RWPE2 (cell line): ENCODE measurements at regions not wholly inside any gene's neighbourhood (a gene's known extent, or its start where the extent isn't known, plus 50 kb on each side); places are given as distances from the start of the nearest gene placed in this dataset.

Experiments
- ATAC-seq: fragments of 200-7000 bp; cut with Tn5 transposase; 3 replicates; pipeline ENCODE4 v1.9.1; 2021; ENCODE audit warnings: low read depth
- DNase-seq: peaks from one replicate; pipeline ENCODE4 v3.0.0-alpha.2; 2020; ENCODE audit warnings: low spot score
- H3K27ac ChIP-seq: fragments of 450-650 bp; 2 replicates; pipeline ENCODE4 v1.5.1; 2017; ENCODE audit warnings: mild to moderate bottlenecking; ENCODE audit not compliant: poor library complexity, severe bottlenecking
- H3K27me3 ChIP-seq: fragments of 250-450 bp; sonication (Bioruptor Pico); 2 replicates; pipeline ENCODE4 v1.5.1; 2021; ENCODE audit warnings: mild to moderate bottlenecking, moderate library complexity; ENCODE audit not compliant: insufficient read depth, poor library complexity, severe bottlenecking
- H3K36me3 ChIP-seq: fragments of 250-450 bp; sonication (Bioruptor Pico); 2 replicates; pipeline ENCODE4 v1.5.1; 2020; ENCODE audit warnings: low read depth, mild to moderate bottlenecking, moderate library complexity
- H3K4me1 ChIP-seq: fragments of 250-450 bp; sonication (Bioruptor Pico); 2 replicates; pipeline ENCODE4 v1.5.1; 2021; ENCODE audit warnings: mild to moderate bottlenecking, moderate library complexity; ENCODE audit not compliant: insufficient read depth, poor library complexity, severe bottlenecking
- H3K4me3 ChIP-seq: fragments of 250-450 bp; sonication (Bioruptor Pico); 2 replicates; pipeline ENCODE4 v1.5.1; 2021; ENCODE audit warnings: mild to moderate bottlenecking, moderate library complexity; ENCODE audit not compliant: severe bottlenecking
- H3K9me3 ChIP-seq: fragments of 250-450 bp; sonication (Bioruptor Pico); 2 replicates; pipeline ENCODE4 v1.5.1; 2021; ENCODE audit warnings: mild to moderate bottlenecking, moderate library complexity; ENCODE audit not compliant: severe bottlenecking
- CTCF ChIP-seq: fragments of 450-650 bp; IDR thresholded peaks from one replicate; pipeline ENCODE4 v1.5.1; 2017; ENCODE audit warnings: mild to moderate bottlenecking, moderate library complexity; ENCODE audit not compliant: poor library complexity, severe bottlenecking

- DNase-seq, result no peak
- no peak for ATAC-seq
- Histone ChIP-seq H3K9me3 (no peaks in the 10 kb centered on the region), H3K36me3 (no peaks in the 10 kb centered on the region), H3K4me3 (no peak overlapping the region), H3K27me3 (no peaks in the 10 kb centered on the region), H3K27ac (no peak overlapping the region), H3K4me1 (no peaks in the 10 kb centered on the region)
- no peak for TF ChIP-seq CTCF
Measured at GRCh38 chr9:79446523-79447307, 125.0 kb upstream of the TLE4 start.

- Histone ChIP-seq H3K27ac (no peak overlapping the region), H3K9me3 (no peaks in the 10 kb centered on the region), H3K27me3 (no peaks in the 10 kb centered on the region), H3K4me3 (no peak overlapping the region), H3K4me1 (no peaks in the 10 kb centered on the region), H3K36me3 (no peaks in the 10 kb centered on the region)
- DNase-seq (no peak), ATAC-seq (no peak)
- no peak for TF ChIP-seq CTCF
Measured at GRCh38 chr9:79447308-79447605, 124.5 kb upstream of the TLE4 start.

GRCh38 chr9:79447762-79448161 is 124.0 kb upstream of the TLE4 start:
- H3K36me3 ChIP-seq, result no peaks in the 10 kb centered on the region
- ATAC-seq (no peak), DNase-seq (no peak)
- no peak overlapping the region for H3K4me3 ChIP-seq
- H3K27me3 ChIP-seq, result no peaks in the 10 kb centered on the region
- no peak overlapping the region for H3K27ac ChIP-seq
- no peaks in the 10 kb centered on the region for H3K9me3 ChIP-seq
- no peak for TF ChIP-seq CTCF
- no peaks in the 10 kb centered on the region for H3K4me1 ChIP-seq

GRCh38 chr9:79452265-79452664 is 119.5 kb upstream of the TLE4 start:
- no peak for TF ChIP-seq CTCF
- Histone ChIP-seq H3K4me1 (no peaks in the 10 kb centered on the region), H3K27ac (no peak overlapping the region), H3K4me3 (no peak overlapping the region), H3K9me3 (no peaks in the 10 kb centered on the region), H3K36me3 (no peaks in the 10 kb centered on the region), H3K27me3 (no peaks in the 10 kb centered on the region)
- ATAC-seq, result no peak
- no peak for DNase-seq

- H3K4me1 ChIP-seq, result no peaks in the 10 kb centered on the region
- H3K4me3 ChIP-seq, result no peak overlapping the region
- no peaks in the 10 kb centered on the region for H3K36me3 ChIP-seq
- DNase-seq (no peak), ATAC-seq (no peak)
- no peak for TF ChIP-seq CTCF
- no peaks in the 10 kb centered on the region for H3K9me3 ChIP-seq
- H3K27me3 ChIP-seq, result no peaks in the 10 kb centered on the region
- H3K27ac ChIP-seq, result no peak overlapping the region
Measured at GRCh38 chr9:79461712-79462111, 110.1 kb upstream of the TLE4 start.
